B cell (primary cell): ENCODE measurements at regions not wholly inside any gene's neighbourhood (a gene's known extent, or its start where the extent isn't known, plus 50 kb on each side); places are given as distances from the start of the nearest gene placed in this dataset.

Experiments used
- CTCF ChIP-seq: fragments of 200-600 bp; IDR thresholded peaks from one replicate; pipeline ENCODE4 v1.8.0; 2022; ENCODE audit warnings: antibody characterized with exemption, mild to moderate bottlenecking
- EZH2 ChIP-seq: IDR thresholded peaks from 2 replicates; pipeline ENCODE4 v1.6.1; 2012; ENCODE audit warnings: borderline replicate concordance, low read depth, mild to moderate bottlenecking, moderate library complexity, low read length; ENCODE audit not compliant: insufficient read depth, poor library complexity, severe bottlenecking

GRCh38 chr2:22616031-22616430, 768.9 kb upstream of the KLHL29 start:
- TF ChIP-seq EZH2 (no peak), CTCF (no peak)
